Body of pancreas (tissue), 4 donors: ENCODE measurements at regions not wholly inside any gene's neighbourhood (a gene's known extent, or its start where the extent isn't known, plus 50 kb on each side); places are given as distances from the start of the nearest gene placed in this dataset.

Source experiments
- POLR2A ChIP-seq, 3 donors: fragments of 450-650 bp; IDR thresholded peaks; one replicate each; pipeline ENCODE4 v1.6.1; 2016; ENCODE audit warnings: antibody characterized with exemption in 3 of 3, mild to moderate bottlenecking in 2 of 3
- TF ChIP-seq, protein P1 (sequence below), 7 experiments: fragments of 450-650 bp in 4 of 7; fragments of 200-600 bp in 3 of 7; sonication (generic) in 3 of 7; IDR thresholded peaks; one replicate each; pipeline ENCODE4 v1.5.1; 2016 to 2019; ENCODE audit warnings: antibody characterized with exemption in 7 of 7

DNA sequence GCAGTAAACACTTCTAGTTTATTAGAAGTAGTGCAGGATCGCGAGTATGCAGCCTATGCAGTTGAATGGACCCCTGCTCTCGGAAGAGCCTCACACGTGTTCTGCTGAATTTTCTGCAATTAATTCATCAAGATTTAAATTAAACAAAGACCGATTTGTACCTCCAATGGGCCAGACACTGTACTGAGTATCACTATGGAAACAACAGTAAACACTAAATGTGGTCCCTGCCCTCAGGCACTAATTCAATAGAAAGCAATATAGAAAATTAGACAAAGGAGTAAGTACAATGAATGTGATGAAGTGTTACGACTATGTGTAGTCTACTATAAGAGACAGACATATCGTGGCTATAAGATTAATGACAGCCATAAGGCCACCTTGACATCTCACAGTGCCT lies 740.3 kb upstream of the FRG1 start:
- no peak for TF ChIP-seq POLR2A (IDR thresholded peaks at IDR 0.05)
- TF ChIP-seq, protein P1, sequence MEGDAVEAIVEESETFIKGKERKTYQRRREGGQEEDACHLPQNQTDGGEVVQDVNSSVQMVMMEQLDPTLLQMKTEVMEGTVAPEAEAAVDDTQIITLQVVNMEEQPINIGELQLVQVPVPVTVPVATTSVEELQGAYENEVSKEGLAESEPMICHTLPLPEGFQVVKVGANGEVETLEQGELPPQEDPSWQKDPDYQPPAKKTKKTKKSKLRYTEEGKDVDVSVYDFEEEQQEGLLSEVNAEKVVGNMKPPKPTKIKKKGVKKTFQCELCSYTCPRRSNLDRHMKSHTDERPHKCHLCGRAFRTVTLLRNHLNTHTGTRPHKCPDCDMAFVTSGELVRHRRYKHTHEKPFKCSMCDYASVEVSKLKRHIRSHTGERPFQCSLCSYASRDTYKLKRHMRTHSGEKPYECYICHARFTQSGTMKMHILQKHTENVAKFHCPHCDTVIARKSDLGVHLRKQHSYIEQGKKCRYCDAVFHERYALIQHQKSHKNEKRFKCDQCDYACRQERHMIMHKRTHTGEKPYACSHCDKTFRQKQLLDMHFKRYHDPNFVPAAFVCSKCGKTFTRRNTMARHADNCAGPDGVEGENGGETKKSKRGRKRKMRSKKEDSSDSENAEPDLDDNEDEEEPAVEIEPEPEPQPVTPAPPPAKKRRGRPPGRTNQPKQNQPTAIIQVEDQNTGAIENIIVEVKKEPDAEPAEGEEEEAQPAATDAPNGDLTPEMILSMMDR (IDR thresholded peaks at IDR 0.05) = no peak
